ENCODE measurements at regions not wholly inside any gene's neighbourhood (a gene's known extent, or its start where the extent isn't known, plus 50 kb on each side); places are given as distances from the start of the nearest gene placed in this dataset.

DNA sequence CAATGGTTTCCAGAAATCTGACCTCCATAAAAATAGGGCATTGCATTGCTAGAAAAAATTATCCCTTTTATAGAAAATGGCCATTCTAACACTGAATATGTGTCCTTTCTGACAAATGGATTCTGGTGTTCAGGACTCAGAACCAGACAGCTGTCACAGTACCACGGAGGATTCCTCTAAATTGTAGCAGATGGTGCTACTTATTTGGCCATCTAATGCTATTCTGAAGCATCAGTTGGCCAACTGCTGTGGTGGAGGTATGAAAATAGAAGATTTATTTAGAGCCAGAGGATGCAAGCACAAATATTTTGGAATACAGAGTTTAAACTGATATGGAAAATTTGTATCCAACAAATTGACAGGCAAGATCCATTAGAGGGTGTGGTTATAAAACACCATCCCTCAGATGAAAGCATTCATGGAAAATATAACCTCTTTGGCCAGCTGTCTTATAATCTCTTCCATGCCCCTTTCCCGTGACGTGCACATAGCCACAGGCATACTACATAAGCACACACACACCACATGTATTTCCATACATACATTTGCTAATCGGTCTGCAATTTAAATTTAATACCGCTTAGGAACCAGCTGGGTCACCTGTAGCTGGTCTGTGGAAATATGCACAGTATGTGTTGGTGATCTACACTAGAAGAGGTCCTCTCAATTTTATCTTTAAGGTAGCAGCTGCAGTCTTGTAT lies 302.7 kb upstream of the KCNMB2 start:
- Histone ChIP-seq H3K36me3 (ENCODE audit: insufficient read depth, low read length) (no peaks in the 10 kb centered on the region), H2AFZ (ENCODE audit: low read length) (no peak overlapping the region), H3K27me3 (ENCODE audit: insufficient read depth, low read length, poor library complexity, severe bottlenecking) (no peaks in the 10 kb centered on the region), H3K79me2 (ENCODE audit: insufficient read depth, low read length) (no peaks in the 10 kb centered on the region), H3K4me1 (ENCODE audit: insufficient read depth, low read length, poor library complexity, severe bottlenecking) (peaks cover 6% of the 10 kb centered on the region), H3K9ac (ENCODE audit: low read depth, low read length, poor library complexity, severe bottlenecking) (no peak overlapping the region), H4K20me1 (ENCODE audit: insufficient read depth, low read length, poor library complexity, severe bottlenecking) (no peaks in the 10 kb centered on the region), H3F3A (ENCODE audit: low read depth) (no peaks in the 10 kb centered on the region), H3K9me3 (ENCODE audit: insufficient read depth, low read depth, low read length) (no peaks in the 10 kb centered on the region), H3K9me2 (replicated peaks; ENCODE audit: low read depth, low read length) (no peaks in the 10 kb centered on the region), H3K4me2 (ENCODE audit: low read depth, low read length, poor library complexity, severe bottlenecking) (no peak overlapping the region), H3K4me3 (ENCODE audit: low read length, poor library complexity, severe bottlenecking) (no peak overlapping the region)
- TF ChIP-seq, protein P1, sequence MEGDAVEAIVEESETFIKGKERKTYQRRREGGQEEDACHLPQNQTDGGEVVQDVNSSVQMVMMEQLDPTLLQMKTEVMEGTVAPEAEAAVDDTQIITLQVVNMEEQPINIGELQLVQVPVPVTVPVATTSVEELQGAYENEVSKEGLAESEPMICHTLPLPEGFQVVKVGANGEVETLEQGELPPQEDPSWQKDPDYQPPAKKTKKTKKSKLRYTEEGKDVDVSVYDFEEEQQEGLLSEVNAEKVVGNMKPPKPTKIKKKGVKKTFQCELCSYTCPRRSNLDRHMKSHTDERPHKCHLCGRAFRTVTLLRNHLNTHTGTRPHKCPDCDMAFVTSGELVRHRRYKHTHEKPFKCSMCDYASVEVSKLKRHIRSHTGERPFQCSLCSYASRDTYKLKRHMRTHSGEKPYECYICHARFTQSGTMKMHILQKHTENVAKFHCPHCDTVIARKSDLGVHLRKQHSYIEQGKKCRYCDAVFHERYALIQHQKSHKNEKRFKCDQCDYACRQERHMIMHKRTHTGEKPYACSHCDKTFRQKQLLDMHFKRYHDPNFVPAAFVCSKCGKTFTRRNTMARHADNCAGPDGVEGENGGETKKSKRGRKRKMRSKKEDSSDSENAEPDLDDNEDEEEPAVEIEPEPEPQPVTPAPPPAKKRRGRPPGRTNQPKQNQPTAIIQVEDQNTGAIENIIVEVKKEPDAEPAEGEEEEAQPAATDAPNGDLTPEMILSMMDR (conservative IDR thresholded peaks at IDR 0.05; ENCODE audit: low read length) = no peak
- TF ChIP-seq EZH2phosphoT487 (IDR thresholded peaks at IDR 0.05; ENCODE audit: borderline replicate concordance) = no peak

DNA sequence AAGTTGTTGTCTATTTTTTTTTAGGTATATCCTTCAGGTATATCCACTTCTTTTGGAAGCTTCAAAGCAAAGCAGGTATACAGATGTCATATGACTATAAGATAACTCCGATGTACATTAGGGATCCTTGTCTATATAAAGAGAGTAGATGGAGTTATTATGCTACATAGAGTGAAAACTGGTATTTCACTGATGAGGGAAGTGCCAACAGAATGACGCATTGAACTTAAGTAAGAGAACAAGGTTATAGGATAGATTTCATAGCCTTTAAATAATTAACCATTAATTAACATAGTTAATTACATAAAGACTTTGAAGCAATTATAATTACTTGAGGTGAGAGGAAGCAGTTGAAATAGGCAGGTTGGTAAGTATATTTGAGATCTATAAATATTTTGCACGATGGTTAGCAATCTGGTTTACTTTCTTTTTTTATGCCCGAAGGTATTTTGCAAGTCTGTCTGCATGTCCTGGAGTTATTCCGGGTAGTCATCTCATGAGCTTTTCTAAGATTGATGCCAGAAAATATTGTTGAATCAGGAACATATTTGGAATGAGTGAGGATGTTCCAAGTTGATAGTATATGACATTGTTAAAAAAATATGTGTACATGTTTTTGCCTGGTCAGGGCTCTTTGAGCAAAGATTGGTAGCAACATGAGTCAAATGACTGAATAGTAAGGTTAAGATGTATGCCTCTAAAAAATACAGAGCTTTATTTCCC lies 299.5 kb upstream of the KCNMB2 start:
- H3K9me3 ChIP-seq (ENCODE audit: insufficient read depth, low read depth, low read length) = no peaks in the 10 kb centered on the region
- TF ChIP-seq, protein P1 (conservative IDR thresholded peaks at IDR 0.05; ENCODE audit: low read length) = no peak
- TF ChIP-seq EZH2phosphoT487 (IDR thresholded peaks at IDR 0.05; ENCODE audit: borderline replicate concordance) = no peak
- no peak overlapping the region for H3K4me2 ChIP-seq (ENCODE audit: low read depth, low read length, poor library complexity, severe bottlenecking)
- H2AFZ ChIP-seq (ENCODE audit: low read length) = no peak overlapping the region
- no peaks in the 10 kb centered on the region for H3K9me2 ChIP-seq (replicated peaks; ENCODE audit: low read depth, low read length)
- no peaks in the 10 kb centered on the region for H3K27me3 ChIP-seq (ENCODE audit: insufficient read depth, low read length, poor library complexity, severe bottlenecking)
- H3F3A ChIP-seq (ENCODE audit: low read depth) = no peaks in the 10 kb centered on the region
- H4K20me1 ChIP-seq (ENCODE audit: insufficient read depth, low read length, poor library complexity, severe bottlenecking) = no peaks in the 10 kb centered on the region
- no peak overlapping the region for H3K4me3 ChIP-seq (ENCODE audit: low read length, poor library complexity, severe bottlenecking)
- H3K9ac ChIP-seq (ENCODE audit: low read depth, low read length, poor library complexity, severe bottlenecking) = no peak overlapping the region
- H3K36me3 ChIP-seq (ENCODE audit: insufficient read depth, low read length) = no peaks in the 10 kb centered on the region
- H3K4me1 ChIP-seq (ENCODE audit: insufficient read depth, low read length, poor library complexity, severe bottlenecking) = peaks cover 6% of the 10 kb centered on the region
- no peaks in the 10 kb centered on the region for H3K79me2 ChIP-seq (ENCODE audit: insufficient read depth, low read length)

DNA sequence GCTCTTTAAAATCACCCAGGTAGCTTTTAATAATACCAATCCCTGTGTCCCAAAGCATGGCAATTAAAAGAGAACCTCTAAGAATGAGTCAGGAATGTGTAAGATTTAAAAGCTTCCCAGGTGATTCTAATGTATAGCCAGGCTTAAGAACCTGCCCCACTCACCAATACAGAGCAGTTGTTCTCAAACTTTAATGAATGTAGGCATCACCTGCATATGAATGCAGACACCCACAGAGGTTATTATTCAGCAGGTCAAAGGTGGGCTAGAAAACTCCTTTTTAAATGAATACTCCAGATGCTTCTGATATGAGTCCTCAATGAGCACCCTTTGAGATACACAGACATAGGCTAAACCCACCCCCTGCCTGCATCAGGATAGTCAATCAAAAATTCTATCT lies 298.1 kb upstream of the KCNMB2 start:
- Histone ChIP-seq H3K9ac (ENCODE audit: low read depth, low read length, poor library complexity, severe bottlenecking) (no peak overlapping the region), H3K36me3 (ENCODE audit: insufficient read depth, low read length) (no peaks in the 10 kb centered on the region), H2AFZ (ENCODE audit: low read length) (no peak overlapping the region), H3K4me1 (ENCODE audit: insufficient read depth, low read length, poor library complexity, severe bottlenecking) (peaks cover 6% of the 10 kb centered on the region), H3K9me2 (replicated peaks; ENCODE audit: low read depth, low read length) (no peaks in the 10 kb centered on the region), H3K27me3 (ENCODE audit: insufficient read depth, low read length, poor library complexity, severe bottlenecking) (no peaks in the 10 kb centered on the region), H3F3A (ENCODE audit: low read depth) (no peaks in the 10 kb centered on the region), H3K79me2 (ENCODE audit: insufficient read depth, low read length) (no peaks in the 10 kb centered on the region), H3K4me2 (ENCODE audit: low read depth, low read length, poor library complexity, severe bottlenecking) (no peak overlapping the region), H4K20me1 (ENCODE audit: insufficient read depth, low read length, poor library complexity, severe bottlenecking) (no peaks in the 10 kb centered on the region), H3K4me3 (ENCODE audit: low read length, poor library complexity, severe bottlenecking) (no peak overlapping the region), H3K9me3 (ENCODE audit: insufficient read depth, low read depth, low read length) (no peaks in the 10 kb centered on the region)
- TF ChIP-seq EZH2phosphoT487 (IDR thresholded peaks at IDR 0.05; ENCODE audit: borderline replicate concordance) = no peak
- TF ChIP-seq, protein P1 (conservative IDR thresholded peaks at IDR 0.05; ENCODE audit: low read length) = no peak

Measured in Loucy (cell line).